Hematopoietic multipotent progenitor cell treated with erythropoietin and hydrocortisone succinate and interleukin-3 and kit ligand, for 8 days (in vitro differentiated cells): ENCODE measurements at regions not wholly inside any gene's neighbourhood (a gene's known extent, or its start where the extent isn't known, plus 50 kb on each side); places are given as distances from the start of the nearest gene placed in this dataset.
A peak's percentile ranks its signal among the peaks of the same experiment; 100 is the strongest.

ENCODE experiments used
- DNase-seq: peaks from one replicate; pipeline ENCODE4 v3.0.0-alpha.2; 2015

DNA sequence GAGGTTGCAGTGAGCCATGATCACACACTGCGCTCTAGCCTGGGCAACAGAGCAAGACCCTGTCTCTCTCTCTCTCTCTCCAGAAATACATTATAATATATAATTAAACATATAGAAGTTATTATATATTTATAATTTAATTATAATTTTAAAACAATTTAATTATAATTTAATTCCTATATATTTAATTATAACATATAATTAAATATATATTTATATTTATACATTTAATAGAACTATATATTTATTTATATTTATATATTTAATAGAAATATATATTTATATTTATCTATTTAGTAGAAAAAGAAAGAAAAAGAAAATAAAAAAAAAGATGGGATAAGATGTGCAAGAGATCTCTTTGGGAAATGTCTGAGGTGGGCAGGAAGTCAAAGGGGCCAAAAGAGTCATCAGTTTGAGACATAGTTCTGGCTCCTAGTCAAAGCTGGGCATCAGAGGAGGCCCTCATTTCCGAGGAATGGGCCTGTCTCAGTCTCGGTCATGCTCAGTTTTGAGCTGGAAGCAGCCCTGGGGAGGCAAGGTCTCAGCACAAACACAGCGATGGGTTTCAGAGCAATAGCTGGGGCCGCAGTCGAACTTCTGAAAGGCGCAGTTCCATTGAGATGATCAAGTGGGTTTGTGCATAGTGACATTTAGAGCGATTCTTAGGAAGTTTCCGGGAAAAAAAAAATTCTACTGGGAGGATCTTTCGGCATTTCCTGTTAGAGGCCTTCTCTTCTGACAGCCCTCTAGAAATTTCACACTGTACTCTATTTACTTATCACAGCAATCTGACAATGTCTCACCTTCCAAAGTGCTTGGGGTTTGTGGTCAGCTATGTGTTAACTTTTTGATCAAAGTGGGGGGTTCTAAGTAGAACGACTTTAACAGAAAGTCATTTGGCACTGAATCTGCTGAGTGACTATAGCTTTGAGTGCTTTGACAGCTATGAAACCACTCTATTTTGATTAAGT, 58.7 kb upstream of the GZMB start:
- DNase-seq, result no peak

DNA sequence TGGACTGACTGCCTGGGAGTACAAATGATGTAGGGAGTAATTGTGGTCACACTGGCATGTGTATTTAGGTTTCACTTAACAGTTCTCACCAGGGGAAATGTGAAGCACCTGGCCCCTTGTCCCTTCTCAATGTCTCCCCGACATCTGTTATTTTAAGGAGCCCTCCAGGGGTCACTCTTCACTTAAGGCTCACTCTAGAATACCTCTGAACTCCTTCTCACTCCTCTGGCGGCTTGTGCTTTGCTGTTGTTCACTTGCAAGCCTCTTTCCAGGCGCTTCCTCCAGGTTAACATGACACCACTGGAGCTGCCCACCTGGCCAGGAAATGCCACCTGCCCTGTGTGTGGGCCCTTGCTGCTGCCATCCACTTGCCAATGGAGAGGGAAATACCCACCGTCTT, 56.5 kb upstream of the GZMB start:
- no peak for DNase-seq

DNA sequence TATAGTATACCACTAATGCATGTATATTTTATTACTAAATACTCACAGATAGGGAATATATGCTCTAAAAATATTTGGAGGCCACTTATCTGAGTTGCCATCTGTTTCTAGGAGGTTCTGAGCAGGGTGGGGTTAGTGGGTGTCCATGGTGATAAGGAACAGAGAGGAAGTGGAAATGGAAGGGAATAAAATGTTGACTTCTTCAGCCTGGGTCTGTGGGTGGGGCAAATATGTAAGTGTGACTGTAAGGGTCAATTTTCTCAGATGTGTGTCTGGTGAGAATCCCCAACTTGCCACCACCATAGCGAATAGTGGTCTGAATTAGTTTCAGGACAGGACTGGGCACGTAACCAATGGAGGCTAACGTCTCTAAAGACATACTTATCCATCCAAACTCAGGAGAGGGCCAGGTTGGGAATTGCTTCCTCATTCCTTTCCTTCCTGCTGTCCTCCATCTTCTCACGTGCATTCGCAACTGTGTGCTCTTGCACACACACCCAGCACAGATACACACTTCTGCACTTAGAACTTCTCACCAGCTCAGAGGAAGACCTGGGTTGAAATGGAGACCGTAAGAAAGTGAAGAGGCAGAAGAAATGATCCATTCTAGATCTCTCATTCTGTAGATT, 54.2 kb upstream of the GZMB start:
- DNase-seq, result peak; percentile 94
